ENCODE measurements at regions not wholly inside any gene's neighbourhood (a gene's known extent, or its start where the extent isn't known, plus 50 kb on each side); places are given as distances from the start of the nearest gene placed in this dataset.

DNA sequence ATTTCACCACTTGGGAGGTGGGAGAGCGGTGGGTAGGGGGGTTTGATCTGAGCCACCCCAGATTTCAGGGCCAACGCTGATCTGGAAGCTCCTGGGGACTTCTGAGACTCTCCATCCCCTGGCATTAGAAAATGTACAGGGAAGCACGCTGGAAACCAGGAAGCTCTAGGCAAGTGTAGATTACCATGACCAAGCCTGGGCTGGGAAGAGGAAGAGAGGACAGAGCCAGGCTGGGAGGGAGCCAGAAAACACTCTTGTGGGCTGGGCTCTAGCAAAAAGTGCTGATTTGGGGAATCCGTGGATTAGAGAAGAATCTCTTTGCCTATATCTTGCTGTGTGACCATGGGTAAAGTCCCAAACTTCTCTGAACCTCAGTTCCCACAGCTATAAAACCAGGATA is 236.7 kb downstream of the BCL11B start:
- ChIA-PET CTCF (ENCODE audit: low intra/inter-chr PET ratio, low total read pairs) (no interaction called here), POLR2A (no interaction called here)
- H3K4me2 ChIP-seq (ENCODE audit: low read depth, low read length) = no peak overlapping the region
- no peak overlapping the region for H3K9ac ChIP-seq (ENCODE audit: insufficient read depth, low read depth, low read length)
- no peak overlapping the region for H3K4me3 ChIP-seq (replicated peaks in 1 of 3; ENCODE audit: insufficient read depth in 1 of 3, low read depth in 2 of 3, low read length in 3 of 3)
- no peaks in the 10 kb centered on the region for H3K4me1 ChIP-seq (ENCODE audit: insufficient read depth, low read length)
- FAIRE-seq (no peak), ATAC-seq (no peak), DNase-seq (ENCODE audit: low spot score) (no peak)
- no peak overlapping the region for H3K27ac ChIP-seq (ENCODE audit: extremely low read length, insufficient read depth, low read length)
- intact Hi-C loops (cut with micrococcal nuclease; ENCODE audit: unreplicated experiment) = no loop called here
- in situ Hi-C loops (cut with HindIII; ENCODE audit: extremely low pct_ligation_motif_present, low pct_unique_long_range_greater_than_20kb) = no loop called here
- TF ChIP-seq FOXA1 (IDR thresholded peaks at IDR 0.05) = no peak
- TF ChIP-seq FOXA1 (CRISPR knock-in tag; IDR thresholded peaks at IDR 0.05) = no peak
- TF ChIP-seq, protein P1, sequence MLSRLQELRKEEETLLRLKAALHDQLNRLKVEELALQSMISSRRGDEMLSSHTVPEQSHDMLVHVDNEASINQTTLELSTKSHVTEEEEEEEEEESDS (CRISPR knock-in tag; IDR thresholded peaks at IDR 0.05; ENCODE audit: borderline replicate concordance) = no peak
- no peak for TF ChIP-seq ETS1 (CRISPR knock-in tag; IDR thresholded peaks at IDR 0.05)
- TF ChIP-seq RXRB (CRISPR knock-in tag; IDR thresholded peaks at IDR 0.05; ENCODE audit: borderline replicate concordance) = no peak
- no peak for TF ChIP-seq FOXM1 (CRISPR knock-in tag; IDR thresholded peaks at IDR 0.05)
- peak; percentile 19 to 22; a peak in 1 of 4 replicates for TF ChIP-seq MAFK (conservative IDR thresholded peaks at IDR 0.05 in 1 of 2, IDR thresholded peaks at IDR 0.05 in 1 of 2; ENCODE audit: low read length in 2 of 2)
- no peak for TF ChIP-seq ZNF839 (CRISPR knock-in tag; IDR thresholded peaks at IDR 0.05; ENCODE audit: borderline replicate concordance)
- no peaks in the 10 kb centered on the region for H3K9me3 ChIP-seq (ENCODE audit: low read length)
- H3K36me3 ChIP-seq (replicated peaks in 1 of 2; ENCODE audit: control insufficient read depth in 1 of 2, insufficient read depth in 2 of 2, low read length in 2 of 2) = no peaks in the 10 kb centered on the region
- WGBS (ENCODE audit: low lambda C conversion rate) = 50% methylated on average over 4 of the region's 4 CpGs
- H3K79me2 ChIP-seq (ENCODE audit: insufficient read depth, low read length) = no peaks in the 10 kb centered on the region
- no peaks in the 10 kb centered on the region for H4K20me1 ChIP-seq (ENCODE audit: insufficient read depth, low read length)
- BruUV-seq (replicated peaks) = no TSS peak
- H3K27me3 ChIP-seq (ENCODE audit: control insufficient read depth in 1 of 2, insufficient read depth in 2 of 2, low read length in 2 of 2) = peaks cover 0 to 5% of the 10 kb centered on the region in 2 experiments; a peak in 2 of 5 replicates
- no peak overlapping the region for H2AFZ ChIP-seq (ENCODE audit: low read length)

Measured in HepG2 (cell line).